GM12878 (cell line): ENCODE measurements at regions not wholly inside any gene's neighbourhood (a gene's known extent, or its start where the extent isn't known, plus 50 kb on each side); places are given as distances from the start of the nearest gene placed in this dataset.

ENCODE experiments used
- ATAC-seq: fragments of 200-7000 bp; cut with Tn5 transposase; 3 replicates; pipeline ENCODE4 v1.9.1; 2020; ENCODE audit warnings: mild to moderate bottlenecking, moderate library complexity
- BruUV-seq: library from RNA; stranded (reverse); fragments of 400-500 nt; replicated peaks from 2 replicates; lab custom pipeline; 2021; lab: Mats Ljungman, UMichigan
- CTCF ChIA-PET: fragments of 300-600 bp; sonication (Branson Sonifier 250); formaldehyde crosslinking; extraction: SDS; loops from one replicate; lab custom pipeline; 2021; ENCODE audit warnings: inconsistent platforms; lab: Yijun Ruan, JAX
- POLR2A ChIA-PET: fragments of 350-600 bp; formaldehyde crosslinking; extraction: SDS; loops from one replicate; lab custom pipeline; 2021; ENCODE audit warnings: inconsistent platforms; lab: Charles Lee
- RAD21 ChIA-PET: fragments of 300-600 bp; sonication (Branson Sonifier 250); formaldehyde crosslinking; loops from one replicate; lab custom pipeline; 2023; ENCODE audit warnings: antibody characterized with exemption; ENCODE audit not compliant: unreplicated experiment; lab: Charles Lee
- SMC1A ChIA-PET: fragments of 300-600 bp; sonication (Branson Sonifier 250); formaldehyde crosslinking; loops from one replicate; lab custom pipeline; 2023; ENCODE audit not compliant: unreplicated experiment, uncharacterized antibody; lab: Charles Lee
- DNase-seq: peaks from one replicate; pipeline ENCODE4 v3.0.0-alpha.2; 2011; ENCODE audit warnings: low read depth, low spot score
- FAIRE-seq: peaks from 3 replicates; lab custom pipeline; 2011; peaks lifted over from hg19 to GRCh38; lab: Jason Lieb, UNC
- H2AFZ ChIP-seq: 2 replicates; pipeline ENCODE4 v1.6.0; 2011; ENCODE audit warnings: low read depth, low read length, control low read depth; ENCODE audit not compliant: control insufficient read depth
- H3K27ac ChIP-seq: 2 replicates; pipeline ENCODE4 v1.5.1; 2011; ENCODE audit warnings: control low read depth; ENCODE audit not compliant: control insufficient read depth, insufficient read depth
- H3K27me3 ChIP-seq, 2 experiments: replicated peaks in 1 of 2; 2 replicates each; pipeline versions ENCODE4 v1.6.0 to v1.6.1; 2011; ENCODE audit warnings: low read length in 1 of 2; ENCODE audit not compliant: control insufficient read depth in 2 of 2, insufficient read depth in 2 of 2
- H3K36me3 ChIP-seq, 2 experiments: 2 replicates each; pipeline ENCODE4 v1.5.1; 2011; ENCODE audit warnings: low read length in 1 of 2; ENCODE audit not compliant: control insufficient read depth in 2 of 2, insufficient read depth in 2 of 2
- H3K4me1 ChIP-seq: 2 replicates; pipeline ENCODE4 v1.6.1; 2011; ENCODE audit warnings: mild to moderate bottlenecking, low read length, moderate library complexity, mixed read lengths; ENCODE audit not compliant: control insufficient read depth, insufficient read depth
- H3K4me2 ChIP-seq: 2 replicates; pipeline ENCODE4 v1.6.0; 2011; ENCODE audit warnings: control low read depth; ENCODE audit not compliant: control insufficient read depth, insufficient read depth
- H3K4me3 ChIP-seq: fragments of 200-600 bp; sonication (generic); 2 replicates; pipeline ENCODE4 v1.5.1; 2016
- H3K79me2 ChIP-seq: 2 replicates; pipeline ENCODE4 v1.6.0; 2011; ENCODE audit warnings: low read length; ENCODE audit not compliant: control insufficient read depth, insufficient read depth
- H3K9ac ChIP-seq: 2 replicates; pipeline ENCODE4 v1.8.0; 2011; ENCODE audit warnings: low read length, control low read depth, mixed read lengths; ENCODE audit not compliant: control insufficient read depth, insufficient read depth
- H3K9me3 ChIP-seq: replicated peaks from 3 replicates; pipeline ENCODE4 v1.5.1; 2011; ENCODE audit warnings: mild to moderate bottlenecking, low read length; ENCODE audit not compliant: control insufficient read depth, insufficient read depth
- H4K20me1 ChIP-seq: 2 replicates; pipeline ENCODE4 v1.6.0; 2011; ENCODE audit not compliant: control insufficient read depth, insufficient read depth
- BHLHE40 ChIP-seq, 2 experiments: fragments of 450-650 bp in 1 of 2; IDR thresholded peaks; 2 replicates each; pipeline ENCODE4 v1.6.1; 2011 to 2017; ENCODE audit warnings: low read depth in 2 of 2, borderline replicate concordance in 1 of 2, improper control_type of control experiment in 1 of 2, low read length in 1 of 2, mild to moderate bottlenecking in 1 of 2
- CBFB ChIP-seq: IDR thresholded peaks from 2 replicates; pipeline ENCODE4 v1.6.1; 2016; ENCODE audit warnings: antibody characterized with exemption, low read depth
- CHD2 ChIP-seq: IDR thresholded peaks from 2 replicates; pipeline ENCODE4 v1.6.1; 2011; ENCODE audit warnings: low read depth, low read length, improper control_type of control experiment, borderline replicate concordance
- IRF3 ChIP-seq: fragments of 450-650 bp; IDR thresholded peaks from 2 replicates; pipeline ENCODE4 v1.6.1; 2014; ENCODE audit warnings: mild to moderate bottlenecking
- NFYB ChIP-seq: IDR thresholded peaks from 2 replicates; pipeline ENCODE4 v1.6.1; 2011; ENCODE audit warnings: low read depth, mild to moderate bottlenecking, low read length, improper control_type of control experiment, moderate library complexity; ENCODE audit not compliant: insufficient read depth
- PBX3 ChIP-seq: IDR thresholded peaks from 2 replicates; pipeline ENCODE4 v1.6.1; 2011; ENCODE audit warnings: mild to moderate bottlenecking, low read depth, low read length, moderate library complexity; ENCODE audit not compliant: insufficient replicate concordance
- TARDBP ChIP-seq: IDR thresholded peaks from 2 replicates; pipeline ENCODE4 v1.6.1; 2016; ENCODE audit warnings: borderline replicate concordance
- TCF3 ChIP-seq: IDR thresholded peaks from 2 replicates; pipeline ENCODE4 v1.6.1; 2012; ENCODE audit warnings: low read depth, mild to moderate bottlenecking, low read length, borderline replicate concordance; ENCODE audit not compliant: insufficient read depth
- YBX1 ChIP-seq: fragments of 450-650 bp; IDR thresholded peaks from 2 replicates; pipeline ENCODE4 v1.6.1; 2016; ENCODE audit warnings: antibody characterized with exemption
- WGBS: methylation state at CpG from one replicate; pipeline ENCODE4 v1.1.6; 2016; ENCODE audit warnings: low lambda C conversion rate; ENCODE audit not compliant: insufficient replicate concordance, insufficient coverage; ENCODE audit errors: missing lambda C conversion rate; 5-methylcytosine and 5-hydroxymethylcytosine counted together
- in situ Hi-C: fragments of 300-500 bp; cut with MboI; formaldehyde crosslinking; loops from 9 replicates; pipeline ENCODE4 v1.14.3; 2018; ENCODE audit warnings: mixed read lengths
- intact Hi-C: fragments of 100-400 bp; cut with micrococcal nuclease; formaldehyde crosslinking; loops from one replicate; pipeline ENCODE4 v1.14.2; 2022; ENCODE audit not compliant: unreplicated experiment

- no peak for FAIRE-seq
- POLR2A ChIA-PET: no interaction called here
Observed at GRCh38 chr14:54294802-54295201, 102.0 kb upstream of the CDKN3 start.

More at GRCh38 chr14:54294802-54295201, 102.0 kb upstream of the CDKN3 start:
- H3K4me3 ChIP-seq: no peak overlapping the region
- H3K36me3 ChIP-seq: no peaks in the 10 kb centered on the region
- H3K79me2 ChIP-seq: no peaks in the 10 kb centered on the region
- DNase-seq (no peak), ATAC-seq (no peak)
- no peak overlapping the region for H2AFZ ChIP-seq
- H3K27ac ChIP-seq: no peak overlapping the region
- ChIA-PET CTCF (no interaction called here), RAD21 (no interaction called here), SMC1A (no interaction called here)
- H3K27me3 ChIP-seq: no peaks in the 10 kb centered on the region; a peak in 1 of 4 replicates
- H3K4me2 ChIP-seq: no peak overlapping the region
- in situ Hi-C loops (no loop called here), intact Hi-C loops (no loop called here)
- H3K4me1 ChIP-seq: no peaks in the 10 kb centered on the region
- BruUV-seq: no TSS peak
- H3K9ac ChIP-seq: no peak overlapping the region
- TF ChIP-seq YBX1 (no peak), CHD2 (no peak), IRF3 (no peak), BHLHE40 (IDR thresholded peaks at IDR 0.05; ENCODE audit: borderline replicate concordance in 1 of 2, low read depth in 2 of 2, low read length in 1 of 2) (no peak), CBFB (no peak), NFYB (no peak), TARDBP (no peak), TCF3 (no peak), PBX3 (no peak)
- 0% methylated on average over 3 of the region's 3 CpGs for WGBS
- no peaks in the 10 kb centered on the region for H4K20me1 ChIP-seq
- no peaks in the 10 kb centered on the region for H3K9me3 ChIP-seq
